Astrocyte (in vitro differentiated cells and primary cell): ENCODE measurements at regions not wholly inside any gene's neighbourhood (a gene's known extent, or its start where the extent isn't known, plus 50 kb on each side); places are given as distances from the start of the nearest gene placed in this dataset.

Source experiments
- CTCF ChIP-seq: IDR thresholded peaks from 2 replicates; pipeline ENCODE4 v1.5.1; 2011; ENCODE audit warnings: low read depth, mild to moderate bottlenecking, inconsistent platforms, low read length, moderate library complexity; ENCODE audit not compliant: insufficient read depth
- EZH2 ChIP-seq: IDR thresholded peaks from 2 replicates; pipeline ENCODE4 v1.6.1; 2012; ENCODE audit warnings: mild to moderate bottlenecking, low read length, inconsistent platforms; ENCODE audit not compliant: insufficient read depth

DNA sequence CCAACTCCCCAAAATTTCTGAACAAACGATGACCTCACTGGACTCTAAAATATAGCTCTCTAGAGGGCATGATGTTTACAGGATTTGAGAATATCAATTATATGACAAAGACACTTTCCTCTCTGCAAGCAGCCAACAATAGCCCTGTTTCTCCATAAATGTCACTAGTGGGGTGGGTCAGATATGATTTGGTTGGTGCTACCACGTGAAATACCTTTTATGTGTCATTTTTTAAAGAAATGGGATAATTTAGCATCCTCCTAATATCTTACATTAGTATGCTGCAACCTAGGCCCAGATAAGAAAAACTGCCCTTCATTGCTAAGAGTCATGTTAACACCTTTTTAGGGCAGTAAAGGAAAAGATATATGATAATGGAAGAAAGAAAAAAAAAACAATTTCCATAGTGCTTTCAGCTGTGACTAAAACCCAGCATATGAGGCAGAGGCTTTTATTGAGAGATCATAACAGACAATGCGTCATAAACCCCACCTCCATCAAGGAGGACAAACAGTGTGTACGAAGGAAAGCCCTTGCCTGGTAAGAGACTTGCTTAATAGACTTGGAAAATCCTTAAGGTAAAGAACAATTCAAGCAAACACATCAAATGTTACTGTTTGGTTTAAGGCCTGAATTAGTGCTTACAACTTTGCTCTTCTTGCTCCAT is 372.4 kb upstream of the PAPPA start:
- no peak for TF ChIP-seq CTCF
- no peak for TF ChIP-seq EZH2
